HFF-Myc (cell line): ENCODE measurements at regions not wholly inside any gene's neighbourhood (a gene's known extent, or its start where the extent isn't known, plus 50 kb on each side); places are given as distances from the start of the nearest gene placed in this dataset.

Experiments used
- DNase-seq: peaks from one replicate; pipeline ENCODE4 v3.0.0-alpha.2; 2011; ENCODE audit warnings: low read depth; ENCODE audit errors: extremely low read depth
- H3K4me3 ChIP-seq: replicated peaks from 2 replicates; pipeline ENCODE4 v1.5.1; 2011; ENCODE audit warnings: low read depth, mild to moderate bottlenecking, control low read depth, low read length
- CTCF ChIP-seq: IDR thresholded peaks from 2 replicates; pipeline ENCODE4 v1.5.1; 2012; ENCODE audit warnings: mild to moderate bottlenecking, low read depth, low read length, control low read depth; ENCODE audit errors: missing control alignments

GRCh38 chr7:1325646-1326510, 93.2 kb downstream of the UNCX start:
- no peak overlapping the region for H3K4me3 ChIP-seq
- DNase-seq = no peak
- no peak for TF ChIP-seq CTCF

- TF ChIP-seq CTCF = no peak
- no peak for DNase-seq
Observed at GRCh38 chr7:1326511-1326785, 93.8 kb downstream of the UNCX start.

GRCh38 chr7:1329261-1329660, 96.6 kb downstream of the UNCX start:
- H3K4me3 ChIP-seq = no peak overlapping the region
- no peak for DNase-seq

More at GRCh38 chr7:1326511-1326785, 93.8 kb downstream of the UNCX start:
- H3K4me3 ChIP-seq = no peak overlapping the region

GRCh38 chr7:1329966-1330800, 97.5 kb downstream of the UNCX start:
- DNase-seq = no peak
- H3K4me3 ChIP-seq = no peak overlapping the region
- no peak for TF ChIP-seq CTCF

More at GRCh38 chr7:1329261-1329660, 96.6 kb downstream of the UNCX start:
- no peak for TF ChIP-seq CTCF

GRCh38 chr7:1330801-1331425, 98.2 kb downstream of the UNCX start:
- no peak for TF ChIP-seq CTCF
- no peak for DNase-seq
- no peak overlapping the region for H3K4me3 ChIP-seq

GRCh38 chr7:1331561-1332467, 99.1 kb downstream of the UNCX start:
- no peak for TF ChIP-seq CTCF
- no peak for DNase-seq
- H3K4me3 ChIP-seq = no peak overlapping the region
